Mononuclear cell (primary cell): ENCODE measurements at regions not wholly inside any gene's neighbourhood (a gene's known extent, or its start where the extent isn't known, plus 50 kb on each side); places are given as distances from the start of the nearest gene placed in this dataset.

Experiments used
- H3K27me3 ChIP-seq: 2 replicates; pipeline ENCODE4 v1.6.0; 2011; ENCODE audit warnings: low read length, control low read depth; ENCODE audit not compliant: insufficient read depth
- H3K4me1 ChIP-seq: 2 replicates; pipeline ENCODE4 v1.5.1; 2011; ENCODE audit warnings: mild to moderate bottlenecking, low read length, control low read depth; ENCODE audit not compliant: insufficient read depth
- H3K4me3 ChIP-seq: 2 replicates; pipeline ENCODE4 v1.5.1; 2011; ENCODE audit warnings: mild to moderate bottlenecking, low read length, moderate library complexity
- H3K9me3 ChIP-seq: 2 replicates; pipeline ENCODE4 v1.5.1; 2011; ENCODE audit warnings: low read depth, mild to moderate bottlenecking, control low read depth, low read length

DNA sequence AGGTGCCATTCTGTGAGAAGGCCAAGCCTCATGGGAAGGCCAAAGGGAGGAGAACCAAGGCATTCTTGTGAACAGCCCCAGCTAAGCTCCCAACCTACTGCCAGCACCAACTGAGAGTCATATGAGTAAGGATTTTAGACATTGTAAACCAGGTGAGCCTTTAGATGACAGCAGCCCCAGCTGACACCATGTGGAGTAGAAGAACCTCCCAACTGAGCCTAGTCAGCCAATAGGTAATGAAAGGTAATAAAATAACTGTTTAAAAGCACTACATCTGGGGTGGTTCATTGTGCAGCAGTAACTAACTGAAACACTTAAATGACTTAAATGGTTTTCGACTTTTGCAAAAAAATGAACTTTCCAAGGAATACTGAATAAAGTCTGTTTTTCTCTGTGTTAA, 172.6 kb upstream of the KIF2A start:
- Histone ChIP-seq H3K4me1 (no peaks in the 10 kb centered on the region), H3K27me3 (no peaks in the 10 kb centered on the region), H3K4me3 (no peak overlapping the region), H3K9me3 (no peaks in the 10 kb centered on the region)

- no peaks in the 10 kb centered on the region for H3K4me1 ChIP-seq
- no peak overlapping the region for H3K4me3 ChIP-seq
- no peaks in the 10 kb centered on the region for H3K9me3 ChIP-seq
- H3K27me3 ChIP-seq: no peaks in the 10 kb centered on the region
Measured at GRCh38 chr5:62134811-62135210, 171.2 kb upstream of the KIF2A start.

DNA sequence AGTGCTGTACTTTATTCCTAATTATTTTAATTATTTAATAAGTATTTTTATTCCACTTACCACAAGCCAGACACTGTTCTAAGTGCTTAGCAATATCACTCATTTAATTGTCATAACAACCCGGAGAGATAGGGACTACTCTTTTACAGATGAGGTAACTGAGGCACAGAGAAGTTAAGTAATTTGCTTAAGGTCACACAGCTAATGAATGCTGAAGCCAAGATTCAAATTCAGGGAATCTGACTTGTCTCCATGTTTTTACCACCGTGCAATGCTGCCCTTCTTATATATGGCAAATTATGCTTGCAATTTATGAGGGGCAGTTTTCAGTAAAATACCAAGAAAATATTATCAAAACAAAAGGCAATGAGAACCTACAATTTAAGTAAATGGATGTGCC, 168.4 kb upstream of the KIF2A start:
- H3K27me3 ChIP-seq: no peaks in the 10 kb centered on the region
- H3K9me3 ChIP-seq: no peaks in the 10 kb centered on the region
- H3K4me1 ChIP-seq: no peaks in the 10 kb centered on the region
- H3K4me3 ChIP-seq: no peak overlapping the region

DNA sequence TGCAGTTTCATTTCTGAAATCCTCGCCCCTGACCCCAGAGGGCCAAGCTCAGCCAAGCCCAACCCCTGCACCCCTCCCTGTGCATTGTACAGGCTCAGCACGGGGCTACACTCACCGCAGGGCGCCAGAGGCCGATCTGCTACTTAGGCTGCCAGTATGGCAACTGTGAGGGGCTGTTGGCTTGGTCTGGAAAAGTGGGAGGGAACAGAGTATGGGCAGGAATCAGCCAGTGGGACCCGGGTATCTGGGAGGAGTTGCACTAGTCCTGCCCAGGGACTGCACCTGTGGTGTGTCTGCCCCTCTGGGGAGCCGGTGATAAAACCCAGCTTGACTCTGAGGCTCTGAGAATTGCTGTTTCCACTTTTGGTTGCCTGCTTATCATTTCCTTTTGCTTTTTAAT, 167.4 kb upstream of the KIF2A start:
- Histone ChIP-seq H3K27me3 (no peaks in the 10 kb centered on the region), H3K4me1 (no peaks in the 10 kb centered on the region), H3K4me3 (no peak overlapping the region), H3K9me3 (no peaks in the 10 kb centered on the region)

DNA sequence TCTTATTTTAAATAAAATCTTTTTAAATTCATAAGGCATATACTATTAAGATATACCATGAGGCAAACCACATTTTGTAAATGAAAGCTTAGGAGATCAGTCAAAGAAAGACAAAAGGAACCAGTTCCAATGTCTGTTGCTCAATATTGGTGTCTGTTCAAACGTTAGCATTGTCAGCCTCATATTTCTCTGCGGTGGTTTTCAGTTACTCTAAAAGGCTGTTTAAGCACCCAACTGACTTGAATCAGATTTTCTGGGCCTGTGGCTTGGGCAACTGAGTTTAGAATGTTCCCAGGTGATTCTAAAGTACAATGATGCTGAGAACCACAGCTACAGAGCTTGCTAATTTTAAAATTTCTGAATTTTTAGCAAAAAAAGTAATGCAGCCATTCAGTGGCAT, 166.3 kb upstream of the KIF2A start:
- H3K4me1 ChIP-seq: no peaks in the 10 kb centered on the region
- H3K9me3 ChIP-seq: no peaks in the 10 kb centered on the region
- H3K4me3 ChIP-seq: no peak overlapping the region
- H3K27me3 ChIP-seq: peaks cover 6% of the 10 kb centered on the region

GRCh38 chr5:62142351-62142750, 163.7 kb upstream of the KIF2A start:
- Histone ChIP-seq H3K4me1 (no peaks in the 10 kb centered on the region), H3K4me3 (no peak overlapping the region), H3K9me3 (no peaks in the 10 kb centered on the region), H3K27me3 (peaks cover 6% of the 10 kb centered on the region)

DNA sequence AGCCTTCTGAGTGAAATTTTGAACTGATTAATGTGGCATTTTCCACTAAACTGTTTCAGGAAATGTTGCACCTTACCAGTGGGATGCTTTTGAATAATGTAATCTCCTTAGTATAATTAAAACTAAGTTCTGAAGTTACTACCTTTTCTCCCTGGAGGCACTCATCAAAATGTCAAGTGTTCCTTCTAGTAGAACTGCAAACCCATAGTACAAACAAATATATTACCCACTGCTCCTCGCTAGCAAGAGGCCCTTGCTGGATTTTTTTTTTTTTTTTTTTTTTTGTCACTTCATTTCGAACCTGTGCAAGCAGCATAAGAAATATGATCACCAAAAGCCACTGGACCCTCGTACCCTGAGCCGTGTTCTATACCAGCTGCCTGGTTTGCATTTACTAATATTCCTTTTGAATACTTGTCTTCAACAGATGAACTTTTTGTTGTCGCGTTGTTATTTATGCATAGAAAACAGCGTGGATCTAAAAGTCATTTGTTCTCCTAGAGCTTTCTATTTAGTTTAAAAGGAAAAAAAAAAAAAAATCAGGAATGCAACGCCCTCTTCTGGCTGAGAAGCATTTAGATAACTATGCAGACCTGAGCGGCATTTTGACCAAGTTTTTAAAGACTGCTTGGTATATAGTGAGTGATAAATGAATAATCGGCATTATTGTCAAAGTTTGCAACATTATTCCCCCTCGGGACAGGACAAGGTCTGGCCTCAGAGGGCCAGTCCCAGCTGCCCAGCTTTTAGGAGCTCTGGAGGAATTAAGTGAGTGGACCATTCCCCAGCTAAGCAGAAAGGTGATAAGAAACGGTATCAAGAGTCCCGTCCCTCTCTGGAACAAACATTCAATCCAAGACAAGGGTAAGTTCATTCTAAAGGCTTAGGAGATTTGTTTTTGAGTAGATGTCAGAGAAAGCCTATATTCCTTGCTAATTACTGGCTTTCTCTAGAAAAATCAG, 162.5 kb upstream of the KIF2A start:
- no peak overlapping the region for H3K4me3 ChIP-seq
- no peaks in the 10 kb centered on the region for H3K4me1 ChIP-seq
- peaks cover 6% of the 10 kb centered on the region for H3K27me3 ChIP-seq
- H3K9me3 ChIP-seq: no peaks in the 10 kb centered on the region

DNA sequence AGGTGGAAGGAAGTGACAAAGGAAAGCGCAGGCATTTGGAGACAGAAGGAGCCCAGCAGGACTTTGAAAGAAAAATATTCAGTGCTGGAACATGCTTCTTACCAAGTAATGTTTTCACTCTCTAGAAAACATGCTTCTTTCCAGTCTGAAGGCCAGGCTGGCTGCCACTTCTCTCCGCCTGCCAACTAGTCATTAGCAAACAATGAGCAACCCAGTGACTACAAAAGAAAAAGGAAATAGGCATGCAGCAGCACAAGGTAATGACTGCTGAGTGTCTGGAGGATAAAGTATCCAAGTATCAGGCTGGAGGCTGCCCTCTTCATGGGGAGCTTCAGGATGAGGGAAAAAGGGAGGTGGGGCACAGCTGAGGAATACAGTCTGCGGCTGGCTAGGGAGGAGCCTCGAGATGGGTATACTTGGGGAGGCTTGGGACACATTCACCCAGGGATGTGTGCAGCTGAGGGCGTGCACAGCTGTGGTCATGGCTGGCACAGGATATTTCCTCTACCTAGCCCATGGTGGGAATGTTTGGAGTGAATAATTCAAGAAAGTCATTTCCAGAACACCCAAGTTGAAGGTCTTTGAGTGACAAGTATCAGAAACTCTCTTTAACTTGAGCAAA, 161.5 kb upstream of the KIF2A start:
- Histone ChIP-seq H3K4me1 (no peaks in the 10 kb centered on the region), H3K9me3 (no peaks in the 10 kb centered on the region), H3K27me3 (peaks cover 6% of the 10 kb centered on the region), H3K4me3 (no peak overlapping the region)

DNA sequence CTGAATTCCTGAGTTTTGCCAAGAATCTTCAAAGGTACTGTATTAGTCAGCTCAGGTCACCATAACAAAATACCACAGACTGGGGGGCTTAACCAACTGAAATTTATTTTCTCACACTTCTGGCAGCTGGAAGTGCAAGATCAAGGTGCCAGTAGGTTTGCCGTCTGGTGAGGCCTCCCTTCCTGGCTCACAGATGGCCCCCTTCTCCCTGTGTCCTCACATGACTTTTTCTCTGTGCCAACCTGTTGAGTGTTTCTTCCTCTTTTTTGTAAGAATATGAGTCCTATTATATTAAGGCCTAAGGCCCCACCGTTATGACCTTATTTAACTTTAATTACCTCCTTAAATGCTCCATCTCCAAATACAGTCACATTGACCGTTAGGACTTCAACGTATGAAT, 156.1 kb upstream of the KIF2A start:
- H3K4me1 ChIP-seq: no peaks in the 10 kb centered on the region
- H3K9me3 ChIP-seq: no peaks in the 10 kb centered on the region
- H3K27me3 ChIP-seq: no peaks in the 10 kb centered on the region
- no peak overlapping the region for H3K4me3 ChIP-seq

- no peak overlapping the region for H3K4me3 ChIP-seq
- H3K4me1 ChIP-seq: no peaks in the 10 kb centered on the region
- H3K9me3 ChIP-seq: no peaks in the 10 kb centered on the region
- H3K27me3 ChIP-seq: no peaks in the 10 kb centered on the region
Measured at GRCh38 chr5:62152394-62153087, 153.5 kb upstream of the KIF2A start.

DNA sequence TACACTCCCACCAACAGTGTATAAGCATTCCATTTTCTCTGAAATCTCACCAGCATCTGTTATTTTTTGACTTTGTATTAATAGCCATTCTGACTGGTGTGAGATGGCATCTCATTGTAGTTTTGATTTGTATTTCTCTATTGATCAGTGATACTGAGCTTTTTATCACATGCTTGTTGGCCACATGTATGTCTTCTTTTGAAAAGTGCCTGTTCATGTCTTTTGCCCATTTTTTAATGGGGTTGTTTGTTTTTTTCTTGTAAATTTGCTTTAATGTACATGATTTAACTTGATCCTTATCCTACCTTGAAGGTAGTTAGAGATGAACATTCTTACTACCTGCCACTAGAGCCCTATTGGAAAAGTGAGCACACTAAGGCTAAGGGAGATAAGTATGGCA, 151.2 kb upstream of the KIF2A start:
- H3K4me1 ChIP-seq: no peaks in the 10 kb centered on the region

GRCh38 chr5:62155988-62156387, 150.0 kb upstream of the KIF2A start:
- H3K4me1 ChIP-seq: no peaks in the 10 kb centered on the region

More for the DNA sequence above, 151.2 kb upstream of the KIF2A start:
- Histone ChIP-seq H3K9me3 (no peaks in the 10 kb centered on the region), H3K27me3 (no peaks in the 10 kb centered on the region), H3K4me3 (no peak overlapping the region)

DNA sequence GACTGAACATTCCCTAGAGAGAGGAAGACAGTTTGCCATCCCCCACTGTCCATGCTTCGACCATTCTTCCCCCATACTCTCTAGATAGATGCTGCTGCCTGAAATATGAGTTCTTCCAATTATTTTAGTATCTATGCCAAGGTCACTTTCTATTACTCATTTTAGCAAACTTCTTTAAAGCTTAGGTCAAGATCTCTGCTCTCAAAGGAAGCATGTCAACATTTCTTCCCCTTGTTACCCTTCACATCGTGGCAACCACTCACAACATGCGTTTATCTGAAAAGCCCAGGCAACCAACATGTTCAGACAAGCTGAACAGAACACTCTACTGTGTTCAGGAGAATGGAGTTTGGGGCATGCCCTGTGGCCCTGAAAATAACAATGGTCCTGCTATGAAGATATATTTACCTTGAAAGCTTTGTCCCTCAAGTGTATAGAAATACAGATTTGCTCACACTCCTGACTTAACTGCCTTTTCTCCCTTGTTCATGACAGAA, 138.4 kb upstream of the KIF2A start:
- no peaks in the 10 kb centered on the region for H3K9me3 ChIP-seq
- no peaks in the 10 kb centered on the region for H3K27me3 ChIP-seq
- H3K4me1 ChIP-seq: no peaks in the 10 kb centered on the region

More at GRCh38 chr5:62155988-62156387, 150.0 kb upstream of the KIF2A start:
- Histone ChIP-seq H3K27me3 (no peaks in the 10 kb centered on the region), H3K4me3 (no peak overlapping the region), H3K9me3 (no peaks in the 10 kb centered on the region)

DNA sequence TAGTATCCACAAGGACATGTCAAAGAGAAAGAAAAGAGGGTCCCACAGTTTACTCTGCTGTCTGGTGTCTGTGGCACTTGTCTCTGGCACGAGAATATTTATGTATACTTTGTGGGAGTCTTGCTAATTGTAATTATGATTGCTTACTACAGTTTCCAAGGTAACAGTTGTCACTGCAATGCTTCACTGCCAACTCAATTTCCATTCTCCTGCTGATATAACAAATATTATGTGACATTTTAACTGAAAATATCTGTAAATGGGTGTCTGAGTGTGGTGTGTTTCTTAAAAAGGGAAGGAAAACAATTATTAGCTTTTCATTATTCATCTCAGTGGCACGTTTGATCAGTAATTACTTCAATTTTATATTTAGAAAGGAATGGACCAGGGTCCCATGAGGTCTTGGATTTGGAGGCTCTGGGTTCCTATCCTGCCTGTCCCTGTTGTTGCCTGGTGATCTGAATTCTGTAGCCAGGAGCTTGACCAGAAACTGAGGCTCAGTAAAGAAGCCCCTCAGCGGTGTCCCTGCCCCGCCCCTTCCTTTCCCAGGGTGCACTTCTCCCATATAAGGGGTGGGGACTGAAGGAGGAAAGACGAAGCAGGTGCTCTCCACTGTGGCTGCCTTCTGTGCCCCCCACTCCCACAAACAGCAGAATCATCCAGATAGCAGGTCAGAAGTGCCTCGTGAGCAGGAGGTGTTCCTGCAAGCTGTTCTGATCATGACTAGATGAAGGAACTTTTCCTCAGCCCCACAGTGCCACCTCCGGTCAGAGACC, 137.3 kb upstream of the KIF2A start:
- Histone ChIP-seq H3K4me3 (no peak overlapping the region), H3K27me3 (no peaks in the 10 kb centered on the region), H3K9me3 (no peaks in the 10 kb centered on the region), H3K4me1 (no peaks in the 10 kb centered on the region)

More for the DNA sequence above, 138.4 kb upstream of the KIF2A start:
- no peak overlapping the region for H3K4me3 ChIP-seq
